ENCODE measurements at regions not wholly inside any gene's neighbourhood (a gene's known extent, or its start where the extent isn't known, plus 50 kb on each side); places are given as distances from the start of the nearest gene placed in this dataset.

DNA sequence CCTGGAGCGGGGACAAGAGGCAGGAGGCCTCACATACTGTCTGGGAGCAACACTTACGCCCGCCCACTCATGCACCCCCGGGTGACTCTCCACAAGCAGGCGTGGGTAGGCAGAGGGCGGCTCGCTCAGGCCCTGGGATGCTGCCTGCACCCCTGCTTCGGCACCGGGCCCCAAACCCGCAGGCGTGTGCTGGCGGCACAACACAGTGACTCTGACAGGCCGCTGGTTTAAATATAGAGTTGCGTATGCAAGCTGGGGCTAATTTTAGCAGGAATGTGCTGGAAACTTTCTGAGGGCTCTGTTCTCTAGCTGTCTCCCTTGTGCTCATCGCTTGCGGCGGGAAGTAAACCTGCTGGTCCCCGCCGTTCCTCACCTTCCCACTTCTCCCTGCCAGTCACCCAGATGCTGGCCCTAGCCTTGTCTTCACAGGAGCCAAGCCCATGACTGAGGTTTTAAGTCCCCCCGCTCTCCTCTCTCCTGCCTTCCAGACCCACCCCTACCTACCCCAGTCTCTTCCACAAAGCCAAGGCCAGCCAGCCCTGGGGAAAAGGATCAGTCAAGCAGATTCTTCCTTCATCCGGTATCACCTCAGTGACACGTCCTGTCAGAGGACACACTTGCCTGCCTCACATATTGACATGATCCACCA, 94.5 kb upstream of the FOXP4 start:
- DNase-seq = no peak

DNA sequence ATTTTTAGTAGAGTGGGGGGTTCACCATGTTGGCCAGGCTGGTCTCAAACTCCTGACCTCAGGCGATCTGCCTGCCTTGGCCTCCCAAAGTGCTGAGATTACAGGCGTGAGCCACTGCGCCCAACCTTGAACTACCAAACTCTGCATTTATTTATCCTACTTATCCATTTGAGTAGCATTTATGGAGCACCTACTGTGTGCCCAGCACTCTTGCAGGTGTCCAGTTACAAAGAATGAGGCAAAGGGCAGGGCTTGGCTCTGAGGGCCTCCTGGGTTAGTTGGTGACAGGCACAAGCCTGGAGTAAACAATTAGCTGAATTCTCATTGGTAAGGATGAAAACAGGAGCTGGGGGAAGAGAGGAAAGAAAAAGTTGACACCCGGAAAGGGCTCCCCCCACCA, 93.4 kb upstream of the FOXP4 start:
- DNase-seq = no peak

DNA sequence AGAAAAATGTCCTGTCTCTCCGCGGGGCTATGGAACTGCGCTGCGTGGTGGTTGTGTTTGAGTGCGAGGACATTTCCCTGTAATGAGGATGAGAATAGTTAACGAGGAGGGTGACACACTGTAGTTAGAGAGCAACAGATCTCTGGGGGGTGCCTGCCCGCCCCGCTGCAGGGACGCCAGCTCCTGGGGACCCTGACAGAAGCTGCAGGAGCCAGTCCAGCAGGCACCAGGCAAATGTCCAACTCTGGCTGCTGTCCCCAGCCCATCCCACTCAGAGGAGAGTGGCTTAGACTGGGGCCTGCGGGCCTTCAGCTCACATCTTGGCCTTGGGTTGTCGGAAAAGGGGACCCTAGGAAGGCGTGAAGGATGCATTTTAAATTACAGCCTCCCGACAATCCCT, 92.9 kb upstream of the FOXP4 start:
- no peak for DNase-seq

DNA sequence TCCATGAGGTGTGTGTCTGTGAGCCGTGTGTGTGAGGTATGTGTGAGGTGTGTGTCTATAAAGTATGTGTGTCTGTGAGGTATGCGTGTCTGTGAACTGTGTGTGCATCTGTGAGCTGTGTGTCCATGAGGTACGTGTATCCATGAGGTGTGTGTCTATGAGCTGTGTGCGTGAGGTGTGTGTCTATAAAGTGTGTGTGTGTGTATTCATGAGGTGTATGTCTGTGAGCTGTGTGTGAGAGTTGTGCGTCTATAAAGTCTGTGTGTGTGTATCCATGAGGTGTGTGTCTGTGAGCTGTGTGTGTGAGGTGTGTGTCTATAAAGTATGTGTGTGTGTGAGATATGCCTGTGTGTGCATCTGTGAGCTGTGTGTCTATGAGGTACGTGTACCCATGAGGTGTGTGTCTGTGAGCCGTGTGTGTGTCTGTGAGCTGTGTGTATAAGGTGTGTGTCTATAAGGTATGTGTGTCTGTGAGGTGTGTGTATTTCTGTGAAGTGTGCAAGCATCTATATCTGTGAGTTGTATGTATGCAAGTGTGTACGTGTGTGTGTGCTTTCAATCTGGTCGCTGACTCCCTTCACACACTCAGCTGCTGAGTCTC, 91.9 kb upstream of the FOXP4 start:
- DNase-seq = no peak

DNA sequence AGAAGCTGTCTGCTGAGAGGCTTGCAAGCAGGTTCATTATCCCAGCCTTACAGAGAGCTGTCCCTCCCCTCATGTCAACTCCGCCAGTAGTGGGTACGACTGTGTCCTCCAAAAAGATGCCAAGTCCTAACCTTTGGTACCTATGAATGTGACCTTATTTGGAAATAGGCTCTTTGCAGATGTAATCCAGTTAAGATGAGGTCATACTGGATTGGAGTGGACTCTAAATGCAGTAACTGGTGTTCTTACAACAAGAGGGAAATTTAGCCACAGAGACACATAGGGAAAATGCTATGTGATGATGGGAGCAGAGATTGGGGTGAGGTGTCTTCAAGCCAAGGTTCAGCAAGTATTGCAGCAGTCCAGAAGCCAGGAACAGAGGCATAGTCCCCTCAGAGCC, 90.8 kb upstream of the FOXP4 start:
- no peak for DNase-seq

DNA sequence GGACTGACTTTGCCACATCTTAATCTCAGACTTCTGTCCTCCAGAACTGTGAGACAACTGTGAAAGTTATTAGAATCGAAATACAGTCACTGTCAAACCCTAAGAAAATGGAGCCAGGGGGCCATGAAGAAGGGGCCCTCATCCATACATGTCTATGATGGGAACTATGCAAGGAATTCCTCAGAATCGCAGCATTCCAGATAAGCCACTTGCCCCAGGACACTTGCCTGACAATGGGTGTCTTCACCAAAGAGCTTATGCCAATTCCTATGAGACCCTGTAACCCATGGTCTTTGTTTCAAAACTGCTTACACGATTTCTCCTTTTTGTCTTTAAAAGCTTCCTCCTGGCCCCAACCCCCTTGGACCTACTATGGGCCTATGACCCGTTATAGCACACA, 90.4 kb upstream of the FOXP4 start:
- DNase-seq = no peak

DNA sequence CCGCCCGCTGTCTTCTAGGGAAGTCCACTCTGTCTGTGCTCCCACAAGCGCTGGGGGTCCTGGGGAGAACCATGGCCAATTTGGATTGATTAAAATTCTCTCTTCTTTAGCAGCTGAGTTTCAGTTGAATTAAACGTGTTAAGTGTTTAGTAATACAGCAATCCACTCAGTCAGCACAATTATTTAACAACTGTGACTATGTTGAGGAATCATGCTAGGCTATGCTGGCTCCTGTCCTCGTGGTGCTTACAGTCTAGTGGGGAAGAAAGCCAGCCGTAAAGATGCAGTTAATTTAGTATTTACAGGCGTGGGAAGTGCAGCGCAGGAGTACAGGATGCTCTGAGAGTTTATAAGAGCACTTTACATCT, 88.9 kb upstream of the FOXP4 start:
- no peak for DNase-seq

DNA sequence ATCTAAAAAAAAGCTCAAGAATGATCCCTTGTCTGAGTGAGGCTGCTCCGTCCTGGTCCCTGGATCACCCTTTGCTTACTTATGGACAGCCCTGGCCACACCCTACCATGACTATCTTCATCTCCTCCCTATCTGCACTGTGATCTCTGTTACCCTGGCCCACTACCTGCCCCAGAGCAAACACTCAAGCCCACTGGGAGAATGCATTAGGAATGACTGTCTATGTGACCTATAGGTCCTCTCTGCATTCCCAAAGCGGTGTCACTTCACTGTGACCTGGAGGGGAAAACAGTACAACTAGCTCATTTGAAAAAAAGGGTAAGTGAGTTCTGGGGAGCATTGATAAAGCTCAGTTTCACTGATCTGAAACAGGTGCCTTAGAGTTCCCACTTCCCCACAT, 86.4 kb upstream of the FOXP4 start:
- DNase-seq = no peak

DNA sequence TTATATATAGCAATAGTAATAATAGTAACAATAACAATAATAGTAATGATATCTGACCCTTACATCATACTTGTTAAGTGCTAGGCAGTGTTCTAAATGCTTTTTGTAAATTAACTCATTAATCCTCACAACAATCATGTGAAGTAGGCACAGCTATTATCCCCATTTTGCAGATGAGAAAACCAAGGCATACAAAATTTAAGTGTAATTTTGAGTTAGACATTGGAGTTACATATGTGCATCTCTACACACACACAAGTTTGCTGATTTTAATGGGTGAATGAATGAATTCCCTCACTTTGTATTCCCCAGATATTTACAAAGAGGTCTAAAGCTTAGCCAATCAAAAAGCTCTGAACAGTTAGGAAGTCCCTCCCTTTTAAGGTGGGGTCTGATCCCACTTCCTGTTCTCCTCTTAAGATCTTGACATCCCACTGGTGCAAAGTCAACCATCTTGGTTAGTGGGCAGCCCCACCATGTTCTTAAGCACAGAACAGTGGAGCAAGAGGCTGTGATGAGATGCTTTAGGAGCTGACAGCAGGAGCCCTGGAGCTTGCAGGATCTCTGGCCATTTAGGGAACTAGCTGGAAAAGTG, 85.3 kb upstream of the FOXP4 start:
- DNase-seq = no peak

DNA sequence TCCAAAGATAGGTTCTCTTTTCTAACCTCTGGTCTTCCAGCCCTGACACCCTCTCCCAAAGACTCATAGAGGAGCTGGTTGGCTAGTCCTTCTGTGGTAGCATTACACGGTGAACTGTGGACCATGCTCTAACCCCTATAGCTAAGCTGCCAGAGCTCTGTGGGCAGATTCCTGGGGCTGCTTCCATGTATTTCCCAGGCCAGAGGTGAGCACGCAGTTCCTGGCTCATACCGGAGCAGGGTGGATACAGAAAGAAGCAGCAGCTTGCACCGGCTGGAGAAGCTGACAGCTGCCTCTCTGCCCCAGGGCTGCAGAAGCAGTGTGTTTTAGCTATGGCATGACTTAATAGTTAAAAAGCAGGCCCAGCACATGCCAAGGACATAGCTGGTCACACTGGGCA, 84.1 kb upstream of the FOXP4 start:
- DNase-seq = no peak

DNA sequence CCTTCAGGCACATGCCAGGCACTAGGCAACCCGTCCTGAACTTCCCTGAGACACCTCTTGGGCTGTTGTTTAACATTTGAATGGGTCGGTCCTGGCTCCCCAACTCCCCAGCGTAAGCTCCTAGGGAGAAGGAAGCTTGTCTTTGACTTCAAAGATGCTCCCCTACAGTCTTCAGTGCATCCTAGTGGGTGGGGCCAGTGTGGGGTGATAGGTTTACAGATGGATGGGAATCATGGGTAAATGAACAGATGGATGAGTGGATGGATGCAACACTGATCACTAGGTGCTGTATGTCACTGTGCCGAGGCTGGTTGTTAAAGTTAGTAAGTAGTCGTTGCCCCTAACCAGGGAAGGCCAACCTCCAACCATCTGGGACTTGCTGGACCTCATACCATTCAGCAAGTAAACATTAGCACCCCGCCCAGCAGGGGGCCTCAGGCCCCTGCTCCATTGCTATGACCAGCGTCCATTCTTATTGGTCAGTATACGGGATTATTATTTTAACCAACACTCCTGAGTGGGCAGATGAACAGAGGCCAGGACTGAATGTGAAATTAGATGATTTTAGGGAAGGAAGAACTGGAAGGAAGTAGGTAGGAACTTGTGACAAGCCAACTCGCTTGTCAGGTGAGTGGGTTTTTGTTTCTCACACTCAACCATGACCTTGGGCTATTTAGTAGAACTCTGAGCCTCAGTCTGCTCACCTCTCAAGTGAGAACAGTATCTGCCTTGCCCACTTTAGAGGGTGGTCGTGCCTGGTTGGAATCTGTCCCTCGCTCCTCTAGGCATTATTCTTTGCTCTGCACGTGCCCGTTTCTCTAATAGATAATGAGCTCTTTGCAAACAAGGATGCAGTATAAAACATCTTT, 82.9 kb upstream of the FOXP4 start:
- peak; percentile 40 to 50 for DNase-seq

DNA sequence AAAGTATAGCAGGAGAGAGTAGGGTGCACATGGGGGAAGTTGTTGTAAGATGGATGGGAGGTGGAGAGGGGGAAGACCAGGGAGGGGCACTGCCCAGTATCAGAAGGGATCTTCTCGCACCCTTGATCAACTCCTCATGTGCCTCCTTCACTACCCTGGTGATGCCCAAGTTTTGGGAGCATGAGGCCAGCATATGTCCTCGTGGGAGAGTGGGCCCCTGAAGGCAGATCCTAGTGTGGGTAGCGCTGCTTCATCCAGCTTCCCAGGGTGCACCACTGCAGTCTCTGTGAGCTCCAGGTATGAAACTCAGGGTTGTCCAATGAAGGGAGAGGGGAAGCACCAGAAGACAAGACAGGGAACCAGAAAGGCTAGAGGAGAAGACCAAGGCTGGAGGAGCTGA, 82.2 kb upstream of the FOXP4 start:
- no peak for DNase-seq

DNA sequence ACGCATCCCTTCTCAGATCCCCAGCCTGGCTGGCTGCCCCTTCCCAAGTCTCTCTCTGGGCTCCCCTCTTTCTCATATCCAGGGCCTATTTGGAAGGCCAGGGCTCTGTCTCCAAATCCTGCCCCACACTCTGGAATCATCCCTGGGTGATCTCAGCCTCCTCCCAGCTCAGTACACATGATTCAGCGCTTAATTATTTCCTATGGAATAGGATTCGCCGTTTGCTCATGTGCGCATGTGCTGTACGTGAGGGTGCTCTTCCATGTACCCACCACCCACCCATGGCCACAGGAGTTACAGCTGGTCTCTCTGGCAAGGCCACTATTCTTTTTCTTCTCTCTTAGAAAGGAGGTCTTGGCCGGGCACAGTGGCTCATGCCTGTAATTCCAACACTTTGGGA, 81.7 kb upstream of the FOXP4 start:
- no peak for DNase-seq

DNA sequence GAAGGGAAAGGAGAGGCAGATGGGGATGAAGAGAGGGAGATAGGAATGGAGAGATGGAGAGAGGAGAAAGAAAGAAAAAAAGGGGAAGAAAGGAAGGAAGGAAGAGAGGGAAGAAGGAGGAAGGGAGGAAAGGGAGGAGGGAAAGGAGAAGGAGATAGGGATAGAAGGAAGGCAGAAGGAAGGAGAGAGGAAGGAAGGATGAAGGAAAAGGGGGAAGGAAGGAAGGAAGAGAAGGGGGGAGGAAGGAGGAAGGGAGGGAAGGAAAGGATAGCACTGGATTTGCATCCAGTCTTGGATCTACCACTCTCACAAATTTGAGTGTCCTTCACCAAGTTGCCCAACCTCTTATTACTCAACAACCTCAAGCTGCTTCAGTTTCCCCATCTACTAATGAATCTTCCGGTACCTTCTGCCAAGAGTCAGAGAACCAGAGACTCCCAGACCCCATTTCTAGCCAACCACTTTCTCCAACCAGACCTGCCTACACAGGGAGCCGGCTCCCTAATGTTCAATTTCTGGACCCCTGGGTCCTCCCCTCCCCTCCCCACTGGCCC, 79.7 kb upstream of the FOXP4 start:
- no peak for DNase-seq

DNA sequence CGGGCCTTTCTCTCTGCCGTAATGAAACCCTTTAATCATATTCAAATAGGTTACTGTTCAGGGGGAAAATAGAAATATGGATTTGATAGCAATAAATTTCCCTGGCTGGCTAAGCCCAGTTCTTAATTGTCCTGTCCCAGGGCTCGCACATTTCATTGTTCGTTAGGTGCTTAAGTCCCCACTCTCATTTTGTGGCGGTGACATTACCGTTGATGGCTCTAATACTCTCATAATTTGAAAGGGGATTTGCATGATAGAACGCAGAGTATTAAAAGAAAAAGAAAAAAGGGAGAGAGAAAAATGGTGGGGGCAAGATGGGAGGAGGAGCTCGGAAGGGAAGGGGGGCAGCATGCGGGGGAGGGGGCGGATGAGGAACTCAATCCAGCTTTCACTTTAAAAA, 79.1 kb upstream of the FOXP4 start:
- no peak for DNase-seq

DNA sequence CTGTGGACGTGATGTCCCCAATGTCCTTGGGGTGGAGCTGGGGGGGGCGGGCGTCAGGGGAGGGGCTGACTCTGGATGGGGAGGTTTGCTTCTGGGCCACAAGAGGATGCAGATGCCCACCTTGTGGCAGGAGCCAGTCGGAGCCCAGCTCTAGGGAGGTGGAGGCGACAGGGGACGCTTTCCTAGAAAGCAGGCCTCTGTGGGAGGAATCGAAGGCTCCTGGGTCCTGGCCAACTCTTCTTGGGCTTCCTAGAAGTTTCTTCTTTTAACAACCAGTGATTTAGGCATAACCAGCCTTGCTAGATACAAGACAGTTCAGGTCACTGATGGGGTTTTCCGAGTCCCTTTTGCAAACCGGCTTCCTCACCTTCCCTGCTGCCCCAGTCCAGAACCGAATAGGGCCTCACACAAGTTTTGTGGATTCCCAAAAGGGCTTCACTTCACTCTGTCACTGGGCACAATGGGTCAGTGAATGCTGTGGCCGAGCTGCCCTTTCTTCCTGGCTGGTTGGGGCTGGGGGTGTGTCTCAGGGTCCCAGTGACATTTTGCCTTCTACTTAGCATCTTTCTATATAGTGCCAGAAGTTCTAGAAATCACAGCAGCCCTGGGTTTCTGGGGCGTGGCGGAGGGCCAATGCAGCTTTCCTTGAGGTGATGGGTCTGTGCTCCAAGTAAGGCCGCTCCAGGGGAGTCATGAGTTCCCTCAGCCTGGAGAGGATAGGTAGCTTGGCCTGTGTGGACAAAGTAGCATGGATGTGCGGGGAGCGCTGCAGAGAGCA, 78.4 kb upstream of the FOXP4 start:
- no peak for DNase-seq

DNA sequence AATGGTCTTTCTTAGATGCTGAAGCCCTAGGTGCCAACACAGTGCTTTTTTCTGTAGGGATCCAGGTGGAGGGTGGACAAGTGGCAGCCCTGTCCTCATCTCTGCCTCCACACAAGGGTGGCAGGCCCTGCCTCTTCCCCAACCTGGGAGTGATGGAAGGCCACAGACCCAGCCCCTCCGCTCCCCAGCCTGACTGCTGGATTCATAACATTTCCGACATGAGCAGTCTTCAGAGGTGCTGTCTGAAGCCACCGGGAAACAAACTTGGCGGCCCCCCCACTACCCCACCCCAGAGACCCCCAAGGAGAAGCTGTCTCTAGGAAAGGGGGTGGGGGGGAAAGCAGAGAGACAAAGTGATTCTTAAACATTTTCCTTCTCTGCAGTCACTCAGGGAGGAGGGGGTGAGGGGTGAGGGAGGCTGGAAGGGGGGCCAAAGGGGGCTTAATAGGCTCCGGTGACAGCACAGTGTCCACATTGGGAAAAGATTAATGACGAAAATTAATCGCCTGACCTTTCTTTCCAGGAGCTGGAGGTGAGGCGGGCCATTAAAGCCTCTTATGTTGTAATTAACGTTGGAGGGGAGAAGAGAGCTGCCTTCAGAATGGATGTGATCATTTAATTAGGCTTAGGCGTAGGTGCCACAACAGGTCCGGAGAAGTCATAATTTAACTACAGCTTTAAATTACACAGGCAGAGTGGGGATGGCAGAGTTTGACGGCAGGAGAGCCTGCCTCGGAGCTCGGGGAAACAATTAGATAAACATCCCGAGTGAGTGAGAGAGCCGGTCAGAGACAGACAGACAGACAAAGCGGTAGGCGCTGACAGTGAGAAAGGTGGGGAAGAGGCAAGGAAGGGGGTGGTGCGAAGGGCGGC, 76.8 kb upstream of the FOXP4 start:
- DNase-seq = peak in 1 of 2 experiments; percentile 22

DNA sequence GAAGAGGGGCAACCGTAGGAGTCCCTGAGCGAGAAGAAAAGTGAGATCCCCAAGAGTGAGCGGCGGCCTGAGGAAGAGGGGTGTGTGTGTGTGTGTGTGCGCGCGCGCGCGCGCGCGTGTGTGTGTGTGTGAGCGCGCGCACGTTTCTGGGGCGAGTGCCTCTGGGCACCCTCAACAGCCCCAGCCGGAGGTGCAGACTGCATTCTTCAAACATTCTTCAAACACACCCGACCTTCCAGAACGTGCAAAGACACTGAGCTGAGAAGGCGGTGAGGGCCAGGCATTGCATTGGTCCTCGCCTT, 76.2 kb upstream of the FOXP4 start:
- peak in 1 of 2 experiments; percentile 26 for DNase-seq

DNA sequence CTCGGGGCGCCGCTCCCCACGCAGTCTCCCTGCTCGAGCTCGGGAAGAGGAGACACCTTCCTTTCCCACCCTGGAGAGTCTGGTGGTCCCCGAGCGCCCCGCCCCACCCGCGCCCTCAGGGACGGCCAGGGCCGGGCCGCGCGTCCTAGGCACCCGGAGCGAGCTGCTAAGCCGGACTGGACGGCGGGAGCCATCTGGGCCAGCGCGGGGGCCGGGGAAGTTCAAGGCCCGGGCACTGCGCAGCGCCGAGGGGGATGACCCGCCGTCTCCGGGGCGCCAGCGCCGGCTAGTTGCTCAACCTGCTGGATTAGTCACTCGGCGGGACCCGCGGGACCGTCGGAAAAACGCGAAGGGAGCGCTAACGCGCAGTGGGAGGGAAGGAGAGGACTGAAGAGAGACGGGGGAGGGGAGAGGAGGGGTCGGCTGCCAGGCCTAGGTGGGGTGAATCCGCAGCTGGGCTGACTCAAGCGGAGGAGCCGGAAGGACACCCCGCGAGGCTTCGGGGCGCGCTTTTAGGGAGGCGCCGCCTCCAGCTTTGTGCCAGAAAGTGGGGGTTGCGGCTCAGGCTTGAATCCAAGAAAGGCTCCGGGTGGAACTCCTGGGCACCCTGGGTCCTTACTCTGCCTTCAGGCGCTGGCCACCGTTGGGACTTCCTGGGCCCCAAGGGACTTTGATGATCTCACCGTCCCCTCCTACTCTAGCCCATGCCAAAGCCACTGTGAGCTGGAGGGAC, 75.7 kb upstream of the FOXP4 start:
- peak; percentile 36 to 45 for DNase-seq

DNA sequence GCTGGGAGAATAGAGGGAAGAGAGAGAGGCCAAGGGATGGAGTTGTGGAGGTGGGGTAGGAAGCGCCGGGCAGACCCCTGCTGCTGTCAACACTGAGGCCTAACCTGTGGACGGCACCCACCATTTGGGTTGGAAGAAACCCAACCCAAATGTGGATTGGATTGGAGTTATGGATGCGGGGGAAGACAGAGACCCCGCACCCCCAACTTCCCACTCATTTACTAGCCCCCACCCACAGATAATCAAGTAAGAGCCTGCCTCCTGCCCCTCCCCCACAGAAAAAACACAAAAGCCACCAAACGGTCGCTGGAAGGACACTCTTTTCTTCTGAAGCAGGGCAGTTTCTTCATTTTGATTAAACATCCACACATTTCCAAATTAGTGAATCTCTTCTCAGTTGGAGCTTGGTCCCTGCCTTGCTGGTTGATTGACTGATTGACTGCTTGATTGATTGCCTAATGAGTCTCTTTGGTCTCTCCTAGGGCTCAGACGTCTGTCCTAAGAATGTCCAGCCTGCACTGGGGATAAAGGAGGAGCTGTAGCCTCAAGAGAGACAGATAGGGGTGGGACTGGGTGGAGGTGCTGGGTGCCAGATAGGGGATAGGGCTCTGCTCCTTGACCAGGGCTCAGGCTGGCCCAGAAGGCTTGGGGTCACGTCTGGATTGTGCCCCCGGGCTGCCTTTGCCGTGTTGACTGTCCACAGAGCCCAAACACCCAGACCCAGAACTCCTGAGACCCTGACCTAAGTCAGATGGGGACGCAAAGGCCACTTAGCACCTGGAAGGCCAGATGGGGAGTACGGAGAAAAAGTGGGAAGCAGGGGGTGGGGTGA, 74.9 kb upstream of the FOXP4 start:
- no peak for DNase-seq
